NCI-H2196 (cell line): ENCODE measurements at regions not wholly inside any gene's neighbourhood (a gene's known extent, or its start where the extent isn't known, plus 50 kb on each side); places are given as distances from the start of the nearest gene placed in this dataset.
"Not testable (repeated sequence)": the region's sequence is repeated elsewhere in the genome, so short reads cannot be mapped to it uniquely, and the experiment has no call there.

ENCODE experiments used
- DNase-seq: peaks from one replicate; lab custom pipeline; 2025; ENCODE audit not compliant: unreplicated experiment; lab: John Stamatoyannopoulos, UW

DNA sequence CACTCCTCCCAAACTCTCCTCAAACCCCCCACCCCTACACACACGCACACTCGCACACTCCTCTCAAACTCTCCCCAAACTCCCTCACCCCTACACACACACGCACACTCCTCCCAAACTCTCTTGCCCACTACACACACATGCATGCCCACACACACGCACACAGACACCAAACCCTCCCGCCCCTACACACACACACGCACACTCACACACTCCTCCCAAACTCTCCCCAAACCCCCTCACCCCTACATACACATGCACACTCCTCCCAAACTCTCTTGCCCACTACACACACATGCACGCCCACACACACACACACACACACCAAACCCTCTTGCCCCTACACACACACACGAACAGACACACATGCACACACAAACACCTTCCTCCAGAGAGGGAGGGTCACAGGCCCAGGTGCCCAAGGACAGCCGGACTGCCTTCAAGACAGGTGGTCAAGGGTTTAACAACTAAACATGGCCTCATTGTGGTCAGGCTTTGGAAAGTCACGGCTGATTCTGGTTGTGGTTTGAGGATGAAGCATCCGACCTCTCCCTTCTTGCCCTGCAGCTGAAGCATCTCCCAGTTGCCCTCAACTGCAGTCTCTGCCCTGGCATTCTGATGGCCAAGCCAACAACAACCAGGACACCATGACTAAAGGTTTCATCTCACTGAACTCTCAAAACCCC is 72.3 kb upstream of the SNTG2 start:
- DNase-seq, result no peak

- no peak for DNase-seq
Measured at GRCh38 chr2:877747-878146, 72.9 kb upstream of the SNTG2 start.

- no peak for DNase-seq
Measured at GRCh38 chr2:875687-876615, 74.7 kb upstream of the SNTG2 start.

GRCh38 chr2:873651-874580 is 76.7 kb upstream of the SNTG2 start:
- no peak for DNase-seq

GRCh38 chr2:873027-873426 is 77.6 kb upstream of the SNTG2 start:
- DNase-seq, result no peak

GRCh38 chr2:871926-872680 is 78.5 kb upstream of the SNTG2 start:
- DNase-seq, result no peak

DNA sequence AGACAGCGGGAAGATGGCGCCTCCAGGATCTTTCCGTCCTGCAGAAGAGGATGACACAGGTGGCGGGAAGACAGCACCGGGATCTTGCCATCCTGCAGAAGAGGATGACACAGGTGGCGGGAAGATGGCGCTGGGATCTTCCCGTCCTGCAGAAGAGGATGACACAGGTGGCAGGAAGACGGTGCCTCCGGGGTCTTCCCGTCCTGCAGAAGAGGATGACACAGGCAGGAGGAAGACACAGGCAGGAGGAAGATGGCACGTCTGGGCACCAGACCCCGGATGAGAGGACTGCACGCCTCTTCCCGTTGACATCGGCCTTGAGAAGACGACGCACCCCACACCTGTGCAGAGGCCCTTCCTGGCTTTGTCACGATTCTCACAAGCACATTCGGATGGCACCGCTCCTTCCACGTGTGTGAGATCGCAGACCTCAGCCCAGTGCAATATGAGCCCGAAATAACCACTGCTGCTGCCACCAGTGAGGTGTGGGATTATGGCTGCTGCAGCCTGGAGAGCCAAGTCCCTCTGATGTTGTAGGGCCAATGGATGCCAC is 79.4 kb upstream of the SNTG2 start:
- DNase-seq, result no peak

- no peak for DNase-seq
Measured at GRCh38 chr2:870426-870825, 80.2 kb upstream of the SNTG2 start.

GRCh38 chr2:869894-870293 is 80.8 kb upstream of the SNTG2 start:
- DNase-seq, result no peak

GRCh38 chr2:869357-869871 is 81.2 kb upstream of the SNTG2 start:
- no peak for DNase-seq

GRCh38 chr2:868857-869256 is 81.8 kb upstream of the SNTG2 start:
- not testable (repeated sequence) for DNase-seq

DNA sequence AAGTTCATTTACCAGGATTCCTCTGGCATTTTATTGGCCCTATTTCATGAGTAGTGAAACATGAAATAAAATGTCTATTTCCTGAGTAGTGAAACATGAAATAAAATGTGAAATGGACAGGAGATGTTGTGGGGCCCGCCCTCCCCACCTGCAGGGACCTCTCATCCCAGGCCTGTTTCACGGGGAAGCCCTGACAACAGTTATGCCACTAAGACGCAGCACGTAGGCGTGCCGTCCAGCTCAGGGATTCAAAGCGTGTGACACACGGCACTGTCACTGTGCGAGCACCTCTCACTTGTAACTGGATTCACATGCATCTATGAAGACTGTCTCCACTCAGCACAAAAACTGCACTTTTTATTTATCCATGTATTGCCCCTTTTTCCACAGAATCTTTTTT is 83.4 kb upstream of the SNTG2 start:
- no peak for DNase-seq

DNA sequence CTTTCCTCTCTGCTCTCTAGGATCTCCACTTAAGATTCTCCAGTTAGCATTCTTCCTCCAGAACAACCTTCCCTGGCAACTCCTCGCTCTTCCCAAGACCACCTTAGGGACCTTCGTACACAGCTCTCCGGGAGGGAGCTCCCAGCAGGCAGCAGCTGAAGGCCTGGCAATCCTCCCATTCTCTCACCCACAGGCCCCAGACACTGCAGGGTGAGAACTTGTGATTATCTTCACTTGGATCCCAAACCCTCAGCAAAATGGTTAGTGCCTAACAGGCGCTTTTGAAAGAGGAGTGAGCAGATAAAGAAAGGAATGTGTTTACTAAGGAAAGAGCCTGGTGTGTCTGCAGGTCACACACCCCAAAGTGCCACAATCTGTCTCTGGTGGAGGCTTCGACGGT is 83.8 kb upstream of the SNTG2 start:
- DNase-seq, result no peak

DNA sequence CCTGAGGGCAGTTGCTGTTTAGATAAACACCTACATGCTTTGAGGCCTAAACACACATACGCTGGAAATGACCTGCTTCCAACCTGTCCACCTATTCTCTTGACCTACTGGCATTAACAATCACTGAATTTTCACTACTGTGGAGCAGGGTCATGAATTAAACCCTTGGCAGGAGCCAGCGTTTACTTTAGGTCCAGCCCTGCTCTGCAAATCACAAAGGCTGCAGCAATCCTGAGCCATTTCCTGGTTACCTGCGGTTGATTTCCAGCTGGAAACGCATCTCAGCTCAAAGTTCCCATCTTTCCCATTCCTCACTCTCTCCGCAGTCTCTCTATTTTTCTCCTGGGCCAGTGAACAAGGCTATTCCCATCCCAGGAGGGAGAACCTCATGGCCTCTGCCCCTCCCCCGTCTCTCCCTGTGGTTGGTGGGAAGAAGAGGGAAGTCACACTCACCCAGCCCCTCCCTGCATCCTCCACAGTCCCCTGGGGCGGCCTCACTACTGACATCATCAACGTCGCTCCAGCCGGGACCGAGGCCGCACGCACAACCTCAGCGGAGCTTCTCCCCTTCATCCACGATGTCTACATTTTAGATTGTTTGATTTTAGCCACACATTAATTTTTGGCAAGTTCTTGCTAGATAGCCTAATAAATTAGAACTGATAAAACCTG is 84.5 kb upstream of the SNTG2 start:
- no peak for DNase-seq

GRCh38 chr2:864501-865106 is 86.0 kb upstream of the SNTG2 start:
- no peak for DNase-seq

DNA sequence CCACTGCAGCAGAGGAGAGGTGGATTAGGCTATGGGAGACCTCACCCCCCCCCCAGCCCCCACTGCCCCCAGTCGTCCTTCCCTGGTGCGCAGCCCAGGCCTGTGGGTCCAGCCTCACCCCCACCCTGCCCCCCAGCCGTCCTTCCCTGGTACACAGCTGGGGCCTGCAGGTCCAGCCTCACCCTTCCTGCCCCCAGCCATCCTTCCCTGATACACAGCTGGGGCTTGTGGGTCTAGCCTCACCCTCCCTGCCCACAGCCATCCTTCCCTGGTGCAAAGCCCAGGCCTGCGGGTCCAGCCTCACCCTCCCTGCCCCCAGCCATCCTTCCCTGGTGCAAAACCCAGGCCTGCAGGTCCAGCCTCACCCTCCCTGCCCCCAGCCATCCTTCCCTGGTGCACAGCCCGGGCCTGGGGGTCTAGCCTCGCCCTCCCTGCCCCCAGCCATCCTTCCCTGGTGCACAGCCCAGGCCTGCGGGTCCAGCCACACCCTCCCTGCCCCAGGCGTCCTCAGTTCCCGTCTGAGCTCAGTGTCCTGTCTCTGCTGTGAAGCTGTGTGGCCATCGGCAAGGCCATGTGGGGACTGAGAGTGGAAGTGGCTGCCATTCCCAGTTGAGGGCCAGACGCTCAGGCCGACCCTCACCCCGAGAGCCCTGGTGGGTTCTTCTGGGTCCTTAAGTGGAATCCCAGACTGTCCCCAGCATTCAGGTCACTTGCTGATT is 86.8 kb upstream of the SNTG2 start:
- DNase-seq, result no peak

- no peak for DNase-seq
Measured at GRCh38 chr2:862731-863466, 87.8 kb upstream of the SNTG2 start.

DNA sequence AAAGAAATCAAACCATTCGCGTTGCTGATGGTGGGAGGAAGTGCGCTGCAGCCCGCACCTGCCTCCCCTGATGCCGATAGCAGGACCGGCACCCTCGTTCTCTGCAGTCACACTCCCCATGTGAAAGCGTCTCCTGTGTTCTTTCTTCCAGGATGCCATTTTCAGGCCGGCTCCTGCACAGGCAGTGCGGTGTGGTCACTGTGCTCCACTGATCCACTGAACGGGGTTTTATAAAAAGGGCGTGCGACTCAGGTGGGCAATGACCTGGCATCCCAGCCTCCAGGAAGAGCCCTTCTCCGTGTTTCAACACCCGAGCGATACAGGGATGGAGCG is 88.3 kb upstream of the SNTG2 start:
- DNase-seq, result no peak
